ENCODE measurements at regions not wholly inside any gene's neighbourhood (a gene's known extent, or its start where the extent isn't known, plus 50 kb on each side); places are given as distances from the start of the nearest gene placed in this dataset.

DNA sequence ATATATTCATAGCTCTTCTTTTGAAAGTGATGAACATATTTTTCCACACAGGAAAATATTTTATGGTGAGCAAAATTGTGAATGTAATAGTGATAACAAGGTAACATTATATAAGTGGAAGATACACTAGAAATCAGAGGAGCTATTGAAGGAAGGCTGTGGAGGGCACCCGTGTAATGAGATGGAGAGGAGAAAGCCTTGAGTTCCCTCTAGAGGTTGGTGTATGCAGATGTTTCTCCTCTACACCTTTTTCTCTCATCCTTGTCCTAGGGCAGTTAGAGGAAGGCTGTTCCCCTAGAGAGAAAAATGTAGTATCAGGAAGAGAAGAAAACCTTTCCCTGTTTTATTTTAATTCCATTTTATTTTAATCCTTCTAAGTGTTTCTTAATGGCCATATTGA, 54.6 kb upstream of the NRG3 start:
- no peak overlapping the region for H3K4me3 ChIP-seq
- 12% methylated on average over 1 of the region's 1 CpG for WGBS
- H3K4me1 ChIP-seq: no peaks in the 10 kb centered on the region
- H3K27me3 ChIP-seq: no peaks in the 10 kb centered on the region
- TF ChIP-seq POLR2AphosphoS5 (IDR thresholded peaks at IDR 0.05): no peak
- TF ChIP-seq CTCF (IDR thresholded peaks at IDR 0.05): no peak
- no peak for TF ChIP-seq POLR2A (IDR thresholded peaks at IDR 0.05)
- no peak for TF ChIP-seq EP300 (IDR thresholded peaks at IDR 0.05)
- DNase-seq (ENCODE audit: low spot score in 2 of 2): no peak
- H3K9me3 ChIP-seq: no peaks in the 10 kb centered on the region
- no peaks in the 10 kb centered on the region for H3K36me3 ChIP-seq
- H3K27ac ChIP-seq: no peak overlapping the region
